ENCODE measurements at regions not wholly inside any gene's neighbourhood (a gene's known extent, or its start where the extent isn't known, plus 50 kb on each side); places are given as distances from the start of the nearest gene placed in this dataset.

DNA sequence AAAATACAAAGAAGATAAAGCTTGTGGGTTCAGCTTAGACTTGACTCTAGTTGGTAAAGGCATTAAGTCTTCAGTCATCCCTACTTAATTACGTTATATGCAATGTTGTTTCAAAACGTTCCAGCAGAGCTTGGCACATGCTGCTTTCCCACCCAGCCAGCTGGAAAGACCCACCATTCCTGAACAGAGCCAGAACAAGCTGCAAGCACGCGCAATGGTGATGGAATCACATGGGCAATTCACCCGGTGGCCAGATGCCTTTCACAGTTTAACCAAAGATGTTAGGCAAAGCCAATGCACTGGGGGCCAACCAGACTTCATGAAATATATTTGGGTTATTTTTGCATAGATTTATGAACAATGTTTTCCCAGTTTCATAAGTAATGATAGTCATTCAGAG, 123.4 kb upstream of the CDH20 start:
- H3K27me3 ChIP-seq (replicated peaks in 1 of 4; ENCODE audit: control insufficient read depth in 3 of 4, extremely low read depth in 1 of 4, insufficient read depth in 3 of 4, low read length in 3 of 4): no peaks in the 10 kb centered on the region
- H3K23me2 ChIP-seq (ENCODE audit: low read depth, low read length): no peaks in the 10 kb centered on the region
- H2BK5ac ChIP-seq (ENCODE audit: low read depth, low read length): no peak overlapping the region
- no peak overlapping the region for H3K23ac ChIP-seq (ENCODE audit: insufficient read length)
- H2BK15ac ChIP-seq (ENCODE audit: low read length): no peak overlapping the region
- H3K4me3 ChIP-seq (ENCODE audit: extremely low read depth in 1 of 4, insufficient read depth in 2 of 4, low read depth in 3 of 4, low read length in 4 of 4): no peak overlapping the region
- H3K4me2 ChIP-seq (ENCODE audit: insufficient read depth in 1 of 2, low read depth in 2 of 2, low read length in 2 of 2): no peak overlapping the region
- no peak overlapping the region for H4K91ac ChIP-seq (replicated peaks; ENCODE audit: insufficient read length, low read length)
- no peak overlapping the region for H2AFZ ChIP-seq (ENCODE audit: low read length)
- H4K20me1 ChIP-seq (replicated peaks in 1 of 2; ENCODE audit: control insufficient read depth in 1 of 2, insufficient read depth in 2 of 2, low read length in 2 of 2): no peaks in the 10 kb centered on the region
- H2AK5ac ChIP-seq (ENCODE audit: low read depth, low read length): no peak overlapping the region
- no peak overlapping the region for H3K14ac ChIP-seq (ENCODE audit: insufficient read length)
- FAIRE-seq (no peak), DNase-seq (ENCODE audit: low read depth in 1 of 2, low spot score in 2 of 2) (no peak)
- H3K18ac ChIP-seq (ENCODE audit: extremely low read depth, low read length): no peak overlapping the region
- H3K4ac ChIP-seq (replicated peaks; ENCODE audit: insufficient read length, low read depth, low read length): no peak overlapping the region
- ChIA-PET CTCF (ENCODE audit: partially characterized antibody) (no interaction called here), POLR2A (ENCODE audit: partially characterized antibody) (no interaction called here)
- H3K9me3 ChIP-seq (ENCODE audit: insufficient read depth in 2 of 2, low read depth in 1 of 2, low read length in 1 of 2): no peaks in the 10 kb centered on the region
- no peak overlapping the region for H3K27ac ChIP-seq (ENCODE audit: low read depth, low read length)
- H3K79me1 ChIP-seq (ENCODE audit: low read depth, low read length): no peaks in the 10 kb centered on the region
- 93% methylated on average over 5 of the region's 5 CpGs; no CpG with 5 or more reads in 1 of the 2 experiments for WGBS, 2 experiments (ENCODE audit: extremely low coverage in 1 of 2, insufficient coverage in 1 of 2, insufficient read length in 1 of 2, insufficient replicate concordance in 2 of 2, low coverage in 1 of 2, low lambda C conversion rate in 2 of 2, missing lambda C conversion rate in 1 of 2)
- H3K9ac ChIP-seq (replicated peaks in 1 of 4; ENCODE audit: extremely low read depth in 1 of 4, low read depth in 3 of 4, low read length in 3 of 4): no peak overlapping the region
- no peak overlapping the region for H2BK120ac ChIP-seq (replicated peaks; ENCODE audit: low read depth, low read length)
- H4K8ac ChIP-seq (ENCODE audit: extremely low read depth, insufficient read depth, low read length): no peak overlapping the region
- H3K79me2 ChIP-seq (ENCODE audit: control insufficient read depth in 1 of 2, insufficient read depth in 2 of 2, low read length in 2 of 2): no peaks in the 10 kb centered on the region
- no peak overlapping the region for H2BK12ac ChIP-seq (ENCODE audit: low read depth, low read length)
- H3K56ac ChIP-seq (replicated peaks; ENCODE audit: insufficient read length, low read depth, low read length): no peak overlapping the region
- H3K36me3 ChIP-seq (ENCODE audit: control insufficient read depth in 2 of 4, insufficient read depth in 4 of 4, low read length in 3 of 4): no peaks in the 10 kb centered on the region
- no peaks in the 10 kb centered on the region for H3K4me1 ChIP-seq (replicated peaks in 1 of 4; ENCODE audit: control insufficient read depth in 3 of 4, insufficient read depth in 4 of 4, low read length in 3 of 4)
- H4K5ac ChIP-seq (ENCODE audit: insufficient read length, low read depth, low read length): no peak overlapping the region
- no peak overlapping the region for H2BK20ac ChIP-seq (ENCODE audit: low read length)
- TF ChIP-seq GTF2F1 (IDR thresholded peaks at IDR 0.05; ENCODE audit: borderline replicate concordance, low read depth, low read length) (no peak), BCL11A (IDR thresholded peaks at IDR 0.05; ENCODE audit: low read depth in 2 of 2, low read length in 2 of 2) (no peak), SUZ12 (IDR thresholded peaks at IDR 0.05; ENCODE audit: low read length) (no peak), SRF (IDR thresholded peaks at IDR 0.05; ENCODE audit: low read depth, low read length) (no peak), TAF7 (optimal IDR thresholded peaks at IDR 0.05; ENCODE audit: borderline replicate concordance, low read depth, low read length) (no peak), KDM1A (IDR thresholded peaks at IDR 0.05; ENCODE audit: borderline replicate concordance, low read length) (no peak), NRF1 (IDR thresholded peaks at IDR 0.05; ENCODE audit: low read depth, low read length) (no peak), YY1 (IDR thresholded peaks at IDR 0.05; ENCODE audit: low read depth, low read length) (no peak), RNF2 (IDR thresholded peaks at IDR 0.05; ENCODE audit: borderline replicate concordance, low read depth, low read length, missing control alignments, poor library complexity, severe bottlenecking) (no peak)
- TF ChIP-seq, protein P1, sequence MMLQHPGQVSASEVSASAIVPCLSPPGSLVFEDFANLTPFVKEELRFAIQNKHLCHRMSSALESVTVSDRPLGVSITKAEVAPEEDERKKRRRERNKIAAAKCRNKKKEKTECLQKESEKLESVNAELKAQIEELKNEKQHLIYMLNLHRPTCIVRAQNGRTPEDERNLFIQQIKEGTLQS (IDR thresholded peaks at IDR 0.05; ENCODE audit: insufficient read depth, low read depth, low read length): no peak
- TF ChIP-seq, protein P2, sequence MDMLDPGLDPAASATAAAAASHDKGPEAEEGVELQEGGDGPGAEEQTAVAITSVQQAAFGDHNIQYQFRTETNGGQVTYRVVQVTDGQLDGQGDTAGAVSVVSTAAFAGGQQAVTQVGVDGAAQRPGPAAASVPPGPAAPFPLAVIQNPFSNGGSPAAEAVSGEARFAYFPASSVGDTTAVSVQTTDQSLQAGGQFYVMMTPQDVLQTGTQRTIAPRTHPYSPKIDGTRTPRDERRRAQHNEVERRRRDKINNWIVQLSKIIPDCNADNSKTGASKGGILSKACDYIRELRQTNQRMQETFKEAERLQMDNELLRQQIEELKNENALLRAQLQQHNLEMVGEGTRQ (IDR thresholded peaks at IDR 0.05; ENCODE audit: low read length): no peak
- TF ChIP-seq, protein P3, sequence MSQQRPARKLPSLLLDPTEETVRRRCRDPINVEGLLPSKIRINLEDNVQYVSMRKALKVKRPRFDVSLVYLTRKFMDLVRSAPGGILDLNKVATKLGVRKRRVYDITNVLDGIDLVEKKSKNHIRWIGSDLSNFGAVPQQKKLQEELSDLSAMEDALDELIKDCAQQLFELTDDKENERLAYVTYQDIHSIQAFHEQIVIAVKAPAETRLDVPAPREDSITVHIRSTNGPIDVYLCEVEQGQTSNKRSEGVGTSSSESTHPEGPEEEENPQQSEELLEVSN (IDR thresholded peaks at IDR 0.05): no peak

Data from H1 (cell line).